HG03139 (cell line): ENCODE measurements at regions not wholly inside any gene's neighbourhood (a gene's known extent, or its start where the extent isn't known, plus 50 kb on each side); places are given as distances from the start of the nearest gene placed in this dataset.

ENCODE experiments used
- ATAC-seq: cut with Tn5 transposase; IDR thresholded peaks from one replicate; pipeline ENCODE4 v1.9.1; 2021; ENCODE audit not compliant: unreplicated experiment

- no peak for ATAC-seq
These were observed 218.6 kb upstream of the PMEPA1 start for GRCh38 chr20:57928181-57928967.

DNA sequence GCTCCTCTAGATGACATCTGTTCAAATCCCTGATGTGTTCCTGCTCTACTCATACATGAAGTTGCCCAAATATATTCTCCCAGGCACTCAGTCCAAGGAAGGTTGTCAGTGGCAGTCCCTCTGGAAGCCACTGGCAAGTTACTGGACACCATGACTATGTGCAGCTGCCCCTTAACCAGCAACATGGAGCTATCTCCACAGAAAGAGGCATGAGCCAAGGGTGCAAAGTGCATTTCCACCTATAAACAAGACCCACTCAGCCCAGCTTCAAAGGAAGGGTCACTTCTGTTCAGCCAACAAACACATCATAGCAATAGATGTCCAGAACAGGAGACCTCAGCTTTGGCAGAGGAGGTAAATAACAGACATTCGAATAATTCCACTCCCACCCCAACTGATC lies 217.6 kb upstream of the PMEPA1 start:
- no peak for ATAC-seq

- ATAC-seq: no peak
These were observed 212.9 kb upstream of the PMEPA1 start for GRCh38 chr20:57922706-57923105.

DNA sequence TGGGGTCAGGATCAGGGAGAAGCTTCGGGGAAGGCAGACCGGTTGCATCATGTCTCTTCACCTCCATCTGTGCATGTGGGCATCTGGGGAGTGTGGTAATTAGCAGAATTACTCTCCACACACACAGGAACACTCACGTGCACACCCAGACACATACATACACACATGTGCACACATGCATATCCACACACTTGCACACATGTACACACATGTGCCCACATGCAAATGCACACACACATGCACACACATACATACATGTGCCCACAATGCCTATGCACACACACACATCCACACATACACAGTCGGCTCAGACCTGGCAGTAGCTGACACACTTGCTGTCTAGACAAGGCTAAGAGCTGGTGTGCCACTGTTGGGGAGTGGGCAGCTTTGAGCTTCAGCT lies 212.3 kb upstream of the PMEPA1 start:
- ATAC-seq: no peak

DNA sequence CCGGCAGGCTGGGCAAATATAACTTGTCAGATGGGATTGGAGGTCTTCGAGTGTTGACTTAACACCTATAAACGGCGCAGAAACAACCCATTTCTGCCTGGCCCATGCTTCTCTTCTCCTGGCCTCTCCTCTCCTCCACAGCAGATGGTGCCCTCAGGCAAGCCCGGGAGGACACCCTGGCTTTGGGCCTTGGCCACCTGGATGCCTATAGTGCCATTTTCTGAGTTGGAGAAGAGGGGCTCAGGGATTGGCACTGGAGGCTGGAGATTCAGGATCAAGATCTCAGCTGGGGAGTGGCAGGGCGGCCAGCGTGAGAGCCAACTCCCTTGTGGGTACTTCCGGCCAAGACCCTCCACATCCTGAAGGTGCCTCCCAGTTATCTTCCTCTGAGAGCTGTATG lies 211.9 kb upstream of the PMEPA1 start:
- ATAC-seq: no peak

DNA sequence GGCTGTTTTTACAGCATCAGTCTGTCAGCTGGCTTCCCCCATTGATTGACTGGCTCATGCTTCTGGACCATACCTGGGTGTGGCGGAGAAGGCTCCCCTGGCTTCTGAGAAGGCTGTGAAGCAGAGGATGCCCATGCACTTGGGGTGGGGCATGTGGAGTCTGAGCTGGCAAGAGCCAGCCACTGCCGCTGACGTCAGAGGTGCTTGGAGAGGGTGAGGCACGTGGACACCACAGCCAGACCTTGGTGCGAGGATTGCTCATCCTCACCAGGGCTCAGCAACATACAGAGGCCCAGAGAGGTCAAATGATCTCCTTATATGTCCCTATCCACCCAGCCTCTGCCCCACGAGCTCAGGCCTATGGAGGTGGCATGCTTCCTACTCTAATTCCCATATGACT lies 211.2 kb upstream of the PMEPA1 start:
- no peak for ATAC-seq

DNA sequence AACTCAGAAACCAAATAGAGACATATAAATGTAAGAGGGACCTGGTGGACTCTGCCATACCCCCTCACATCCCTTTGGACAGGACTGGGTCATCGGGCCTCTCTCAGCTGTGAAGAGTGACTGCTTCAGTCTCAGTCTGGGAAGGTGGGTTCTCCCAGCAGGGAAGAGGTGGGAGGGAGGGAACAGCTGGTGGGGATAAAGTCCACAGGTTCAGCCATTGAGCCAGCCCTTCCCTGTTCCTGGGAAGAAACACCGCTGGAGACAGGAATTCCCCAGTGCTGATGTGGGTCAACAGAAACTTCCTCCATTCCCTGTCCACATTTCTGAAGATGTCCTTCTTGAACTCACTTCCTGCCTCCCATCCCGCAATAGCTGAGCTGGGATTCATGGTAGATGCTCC lies 209.2 kb upstream of the PMEPA1 start:
- no peak for ATAC-seq

GRCh38 chr20:57918551-57918950 lies 208.7 kb upstream of the PMEPA1 start:
- no peak for ATAC-seq

- ATAC-seq: no peak
These were observed 204.4 kb upstream of the PMEPA1 start for GRCh38 chr20:57914205-57914604.

DNA sequence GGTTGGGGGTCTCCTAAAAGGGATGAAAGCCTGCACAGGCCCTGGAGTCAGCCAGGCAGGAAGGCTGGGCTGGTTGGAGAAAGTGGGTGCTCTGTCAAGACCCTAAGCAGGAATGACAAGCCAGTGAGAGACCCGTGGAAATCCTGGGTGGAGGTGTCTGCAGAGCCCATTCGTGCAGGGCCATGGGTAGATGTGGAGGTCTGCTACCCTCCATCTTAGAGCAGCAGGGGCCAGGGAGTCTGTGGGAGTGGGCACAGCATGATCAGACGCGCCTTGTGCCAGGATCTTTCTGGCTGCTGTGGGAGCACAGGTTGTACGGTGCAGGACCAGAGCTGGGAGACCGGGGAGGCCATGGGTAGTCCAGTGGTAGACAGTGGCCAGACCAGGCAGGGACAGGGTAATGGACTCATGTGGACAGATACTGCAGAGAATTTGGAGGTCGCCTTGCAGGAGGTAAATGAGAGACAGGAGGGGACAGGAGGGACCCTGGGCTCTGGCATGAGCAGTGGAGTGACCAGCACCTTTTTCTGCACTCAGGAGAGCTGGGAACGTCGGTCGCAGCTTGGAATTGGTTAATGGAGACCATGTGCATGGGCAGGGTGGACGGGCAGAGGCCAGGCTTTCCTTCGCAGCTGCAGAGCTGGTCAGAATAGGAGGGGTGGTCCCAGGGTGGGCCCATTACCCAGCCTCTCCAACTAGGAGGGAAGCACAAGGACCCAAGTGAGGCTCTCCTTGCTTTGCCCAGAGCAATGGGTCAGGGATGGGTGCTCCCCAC lies 203.5 kb upstream of the PMEPA1 start:
- no peak for ATAC-seq

GRCh38 chr20:57912227-57912582 lies 202.4 kb upstream of the PMEPA1 start:
- ATAC-seq: no peak

- ATAC-seq: no peak
These were observed 201.9 kb upstream of the PMEPA1 start for GRCh38 chr20:57911512-57912226.

- no peak for ATAC-seq
These were observed 200.9 kb upstream of the PMEPA1 start for GRCh38 chr20:57910716-57911115.

- ATAC-seq: no peak
These were observed 200.0 kb upstream of the PMEPA1 start for GRCh38 chr20:57909763-57910331.

DNA sequence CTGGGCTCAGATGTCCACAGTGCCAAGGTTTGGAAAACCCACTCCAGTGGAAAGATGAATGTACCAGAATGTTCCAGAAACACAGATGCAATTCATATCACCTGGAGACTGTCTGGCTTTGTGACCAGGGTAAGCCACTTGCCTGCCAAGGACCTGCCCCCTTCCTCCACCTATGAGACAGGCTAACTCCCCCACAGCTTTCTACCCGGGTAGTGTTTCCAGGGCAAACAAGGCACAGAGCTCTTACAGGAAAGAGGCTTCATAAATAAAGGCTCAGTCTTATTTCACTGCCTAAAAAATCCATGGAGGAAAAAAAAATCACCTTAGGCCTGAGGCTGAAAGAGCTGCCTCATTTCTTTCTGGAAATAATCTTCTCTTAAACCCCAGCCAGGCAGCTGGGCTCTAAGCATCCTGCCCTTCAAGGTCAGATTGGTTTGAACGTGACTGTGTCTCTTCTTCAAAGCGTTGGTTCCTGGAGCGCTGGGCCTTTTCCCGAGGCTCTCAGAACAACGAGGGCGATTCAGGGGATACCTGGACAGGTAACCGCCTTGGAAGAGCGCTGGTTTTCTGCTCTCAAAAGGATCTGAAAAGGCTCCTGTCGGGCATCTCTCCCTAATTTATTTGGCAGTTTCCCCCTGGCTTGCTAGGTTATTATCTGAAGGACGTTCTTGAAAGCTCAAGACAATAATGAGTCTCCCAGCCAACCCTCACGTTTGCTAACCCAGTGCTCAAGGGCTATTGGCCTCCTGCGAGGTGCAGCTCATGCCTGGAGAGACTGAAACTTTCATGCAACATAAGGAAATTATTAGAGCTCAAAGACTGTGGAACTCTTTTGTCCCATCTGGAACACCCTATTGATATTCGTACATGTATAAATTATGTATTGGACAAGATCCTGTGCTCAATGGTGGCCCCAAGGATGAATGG lies 199.2 kb upstream of the PMEPA1 start:
- ATAC-seq: no peak

DNA sequence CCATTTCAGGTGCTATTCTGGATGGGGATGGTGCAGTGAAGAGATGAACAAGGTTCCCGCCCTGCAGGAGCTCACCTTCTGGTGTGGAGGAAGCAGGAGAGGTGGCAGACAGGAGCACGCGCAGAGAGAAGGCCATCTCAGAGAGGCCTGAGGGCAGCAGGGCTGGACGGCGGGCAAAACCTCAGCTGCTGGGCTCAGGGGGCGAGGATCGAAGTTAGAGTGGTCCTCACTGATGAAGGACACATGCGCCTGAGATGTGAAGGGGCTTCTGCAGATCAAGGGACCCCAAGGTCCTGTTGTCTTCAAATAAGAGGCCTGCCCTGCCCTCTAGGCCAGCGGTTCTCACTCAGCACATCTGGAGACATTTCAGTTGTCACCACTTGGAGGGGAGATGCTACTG lies 198.4 kb upstream of the PMEPA1 start:
- ATAC-seq: no peak

GRCh38 chr20:57907131-57908000 lies 197.6 kb upstream of the PMEPA1 start:
- no peak for ATAC-seq

DNA sequence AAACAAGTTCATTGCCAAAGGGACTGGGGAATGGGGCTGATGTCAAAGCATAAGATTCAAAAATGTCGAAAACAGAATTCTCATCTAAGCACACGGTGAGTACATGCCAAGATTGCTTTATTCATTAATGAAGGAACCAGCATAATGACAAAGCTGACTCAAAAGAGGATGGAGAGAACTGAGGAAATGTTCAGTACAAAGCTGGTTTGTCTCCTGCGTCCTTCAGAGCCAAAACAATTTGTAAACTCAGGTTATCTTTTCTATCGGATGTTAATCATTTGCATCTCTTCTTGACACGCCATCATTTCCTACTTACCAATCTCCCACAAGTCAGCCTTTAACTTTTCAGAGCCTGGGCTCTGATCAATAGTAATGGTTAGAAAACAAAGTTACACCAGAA lies 195.6 kb upstream of the PMEPA1 start:
- no peak for ATAC-seq

DNA sequence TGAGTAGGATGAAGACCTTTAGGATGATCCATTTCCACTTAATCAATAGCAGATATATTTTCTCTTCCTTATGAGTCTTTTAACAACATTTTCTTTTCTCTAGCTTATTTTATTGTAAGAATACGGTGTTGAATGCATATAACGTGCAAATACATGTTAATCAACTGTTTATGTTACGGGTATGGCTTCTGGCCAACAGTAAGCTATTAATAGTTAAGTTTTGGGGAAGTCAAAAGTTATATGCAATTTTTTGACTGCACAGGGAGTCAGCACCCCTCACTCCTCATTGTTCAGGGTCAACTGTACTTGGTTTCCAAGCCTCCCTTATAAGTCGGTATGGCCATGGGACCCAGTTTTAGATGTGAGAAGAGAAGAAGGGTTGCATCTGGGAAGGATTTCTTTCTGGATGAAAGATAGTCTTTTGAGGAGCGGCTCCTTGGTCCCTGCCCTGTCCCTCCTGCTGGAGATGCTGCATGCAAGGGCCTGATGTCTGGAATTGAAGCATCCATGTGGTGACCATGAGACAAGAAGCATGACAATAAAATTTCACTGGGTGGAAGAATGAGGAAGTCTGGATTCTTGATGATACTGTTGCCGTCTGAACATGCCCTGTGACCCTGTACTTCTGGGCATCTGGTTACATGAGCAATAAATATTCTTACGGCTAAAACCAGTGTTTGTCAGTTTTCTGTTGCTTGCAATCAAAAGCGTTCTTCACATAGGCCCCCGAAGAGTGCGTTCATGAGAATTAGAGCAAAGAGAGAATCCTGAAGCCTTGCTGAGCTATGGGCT lies 194.7 kb upstream of the PMEPA1 start:
- ATAC-seq: no peak
